ENCODE measurements at regions not wholly inside any gene's neighbourhood (a gene's known extent, or its start where the extent isn't known, plus 50 kb on each side); places are given as distances from the start of the nearest gene placed in this dataset.

DNA sequence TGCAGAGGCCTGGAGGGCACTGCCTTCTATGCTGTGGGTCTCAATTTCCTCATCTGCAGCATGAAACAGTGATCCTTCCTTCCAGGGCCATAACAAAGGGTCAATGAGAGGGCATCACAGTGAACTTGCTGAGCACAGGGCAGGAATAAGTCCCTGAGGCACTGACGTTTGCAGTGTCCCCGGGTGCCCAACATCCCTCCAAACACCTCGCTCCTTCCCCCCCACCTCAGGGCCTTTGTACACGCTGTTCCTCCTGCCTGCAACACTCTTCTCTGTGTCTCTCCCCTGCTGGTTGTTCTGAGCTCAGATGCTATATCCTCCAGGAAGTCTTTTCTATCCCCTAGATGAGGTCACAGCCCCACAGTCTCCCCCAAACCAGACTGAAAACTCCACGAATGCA, 59.7 kb upstream of the TCF20 start:
- H3K9me3 ChIP-seq = no peaks in the 10 kb centered on the region
- H3K27me3 ChIP-seq (ENCODE audit: insufficient read depth in 3 of 3, low read length in 2 of 3) = peaks cover 0 to 20% (median 2%) of the 10 kb centered on the region in 3 donors
- WGBS, 3 donors = 53 to 74% (median 67%) methylated on average over 3 to 5 of the region's 5 CpGs
- intact Hi-C loops (cut with DNase I) = no loop called here
- no peaks in the 10 kb centered on the region for H3K4me1 ChIP-seq
- TF ChIP-seq, protein P1, sequence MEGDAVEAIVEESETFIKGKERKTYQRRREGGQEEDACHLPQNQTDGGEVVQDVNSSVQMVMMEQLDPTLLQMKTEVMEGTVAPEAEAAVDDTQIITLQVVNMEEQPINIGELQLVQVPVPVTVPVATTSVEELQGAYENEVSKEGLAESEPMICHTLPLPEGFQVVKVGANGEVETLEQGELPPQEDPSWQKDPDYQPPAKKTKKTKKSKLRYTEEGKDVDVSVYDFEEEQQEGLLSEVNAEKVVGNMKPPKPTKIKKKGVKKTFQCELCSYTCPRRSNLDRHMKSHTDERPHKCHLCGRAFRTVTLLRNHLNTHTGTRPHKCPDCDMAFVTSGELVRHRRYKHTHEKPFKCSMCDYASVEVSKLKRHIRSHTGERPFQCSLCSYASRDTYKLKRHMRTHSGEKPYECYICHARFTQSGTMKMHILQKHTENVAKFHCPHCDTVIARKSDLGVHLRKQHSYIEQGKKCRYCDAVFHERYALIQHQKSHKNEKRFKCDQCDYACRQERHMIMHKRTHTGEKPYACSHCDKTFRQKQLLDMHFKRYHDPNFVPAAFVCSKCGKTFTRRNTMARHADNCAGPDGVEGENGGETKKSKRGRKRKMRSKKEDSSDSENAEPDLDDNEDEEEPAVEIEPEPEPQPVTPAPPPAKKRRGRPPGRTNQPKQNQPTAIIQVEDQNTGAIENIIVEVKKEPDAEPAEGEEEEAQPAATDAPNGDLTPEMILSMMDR (IDR thresholded peaks at IDR 0.05) = no peak
- ATAC-seq (no peak), DNase-seq (no peak)
- H3K4me3 ChIP-seq = no peak overlapping the region
- H3K36me3 ChIP-seq (ENCODE audit: insufficient read depth in 1 of 2, low read depth in 1 of 2) = no peaks in the 10 kb centered on the region
- H3K27ac ChIP-seq = no peak overlapping the region

DNA sequence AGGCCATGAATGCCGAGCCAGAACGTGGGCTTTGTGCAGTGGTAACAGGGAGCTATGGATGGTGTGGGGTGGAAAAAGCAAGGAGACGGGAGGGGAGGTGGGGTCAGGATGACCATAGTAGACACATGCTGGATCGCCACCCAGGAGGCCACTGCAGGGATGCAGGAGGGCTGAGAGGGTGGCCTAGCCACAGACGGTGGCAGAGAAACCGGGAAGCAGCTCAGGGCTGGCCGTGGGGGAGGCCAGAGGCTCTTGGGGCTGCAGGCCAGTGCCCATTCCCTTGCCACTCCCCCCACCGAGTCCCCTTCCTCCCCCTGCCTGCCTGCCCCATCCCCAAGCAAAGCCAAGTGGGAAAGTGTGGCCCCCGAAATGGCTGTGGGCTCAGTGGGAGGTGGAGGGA, 59.1 kb upstream of the TCF20 start:
- Histone ChIP-seq H3K36me3 (ENCODE audit: insufficient read depth in 1 of 2, low read depth in 1 of 2) (no peaks in the 10 kb centered on the region), H3K4me3 (no peak overlapping the region)
- TF ChIP-seq, protein P1 (IDR thresholded peaks at IDR 0.05) = no peak

DNA sequence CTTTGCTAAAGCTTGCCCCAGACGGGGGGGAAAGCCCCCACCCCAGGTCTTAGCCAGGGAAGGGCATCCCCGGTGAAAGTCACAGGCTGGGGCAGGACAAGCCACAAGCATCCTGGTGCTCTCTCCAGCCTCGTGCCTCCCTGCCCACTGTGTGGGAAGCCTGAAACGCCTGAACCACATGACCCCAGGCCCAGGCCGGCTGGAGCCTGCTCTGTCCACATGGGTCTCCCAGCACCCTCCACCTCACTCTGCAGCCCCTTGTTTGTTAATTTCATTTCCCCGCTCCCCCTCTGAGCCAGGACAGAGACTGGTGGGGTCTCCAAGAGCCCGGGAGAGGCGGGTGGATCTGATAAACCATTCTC, 58.3 kb upstream of the TCF20 start:
- WGBS, 3 donors = 73 to 77% (median 74%) methylated on average over 8 of the region's 8 CpGs
- intact Hi-C loops (cut with DNase I) = no loop called here
- no peak overlapping the region for H3K4me3 ChIP-seq
- no peaks in the 10 kb centered on the region for H3K9me3 ChIP-seq
- TF ChIP-seq, protein P1 (IDR thresholded peaks at IDR 0.05) = no peak
- DNase-seq = no peak
- no peaks in the 10 kb centered on the region for H3K4me1 ChIP-seq
- no peak overlapping the region for H3K27ac ChIP-seq
- no peaks in the 10 kb centered on the region for H3K36me3 ChIP-seq (ENCODE audit: insufficient read depth in 1 of 2, low read depth in 1 of 2)
- ATAC-seq = no peak
- H3K27me3 ChIP-seq (ENCODE audit: insufficient read depth in 3 of 3, low read length in 2 of 3) = peaks cover 0 to 20% (median 2%) of the 10 kb centered on the region in 3 donors

More for the DNA sequence above, 59.1 kb upstream of the TCF20 start:
- Histone ChIP-seq H3K27me3 (ENCODE audit: insufficient read depth in 3 of 3, low read length in 2 of 3) (peaks cover 0 to 20% (median 2%) of the 10 kb centered on the region in 3 donors), H3K9me3 (no peaks in the 10 kb centered on the region), H3K4me1 (no peaks in the 10 kb centered on the region), H3K27ac (no peak overlapping the region)
- 85 to 94% (median 88%) methylated on average over 8 to 9 of the region's 9 CpGs for WGBS, 3 donors
- intact Hi-C loops (cut with DNase I) = no loop called here
- ATAC-seq (no peak), DNase-seq (no peak)

DNA sequence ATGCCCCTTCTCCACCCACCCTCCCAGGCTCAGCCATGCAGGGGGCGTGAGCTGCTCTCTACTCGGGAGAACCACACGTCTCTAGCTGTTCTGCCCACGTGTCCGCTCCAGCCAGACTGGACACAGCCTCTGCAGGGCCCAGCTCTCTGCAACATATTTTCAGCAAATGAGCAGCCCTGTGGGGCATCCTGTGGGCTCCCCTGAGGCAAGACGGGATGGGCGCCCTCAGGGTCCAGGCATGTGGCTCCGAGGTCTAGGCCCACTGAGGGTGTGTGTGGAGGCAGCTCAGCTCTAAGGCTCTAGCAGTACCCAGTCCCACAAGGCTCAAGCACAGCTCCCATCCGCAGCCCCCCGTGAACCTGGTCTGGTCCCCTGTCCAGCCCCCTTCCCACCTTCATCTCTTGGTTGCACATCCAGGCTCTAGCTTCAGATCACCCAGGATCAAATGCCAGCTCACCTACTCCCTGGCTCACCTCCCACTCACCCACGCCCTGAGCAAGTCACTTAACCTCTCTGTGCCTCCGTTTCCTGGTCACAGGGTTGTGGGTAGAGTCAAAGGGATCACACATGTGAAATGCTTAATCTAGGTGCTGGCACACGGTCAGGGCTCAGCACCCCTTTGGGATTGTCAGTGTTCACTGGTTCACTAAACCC, 57.8 kb upstream of the TCF20 start:
- intact Hi-C loops (cut with DNase I) = no loop called here
- peaks cover 0 to 20% (median 2%) of the 10 kb centered on the region in 3 donors for H3K27me3 ChIP-seq (ENCODE audit: insufficient read depth in 3 of 3, low read length in 2 of 3)
- TF ChIP-seq, protein P1 (IDR thresholded peaks at IDR 0.05) = no peak
- peak in 1 of 4 donors; percentile 11 for ATAC-seq
- H3K4me1 ChIP-seq = no peaks in the 10 kb centered on the region
- WGBS, 3 donors = 76 to 80% (median 79%) methylated on average over 13 of the region's 13 CpGs
- no peaks in the 10 kb centered on the region for H3K36me3 ChIP-seq (ENCODE audit: insufficient read depth in 1 of 2, low read depth in 1 of 2)
- no peaks in the 10 kb centered on the region for H3K9me3 ChIP-seq
- no peak for DNase-seq
- H3K27ac ChIP-seq = no peak overlapping the region
- no peak overlapping the region for H3K4me3 ChIP-seq

Measured in psoas muscle (tissue), 7 donors.